Stomach (tissue), 8 donors: ENCODE measurements at regions not wholly inside any gene's neighbourhood (a gene's known extent, or its start where the extent isn't known, plus 50 kb on each side); places are given as distances from the start of the nearest gene placed in this dataset.

Experiments used
- DNase-seq, 2 donors: peaks; one replicate each; pipeline versions ENCODE4 v3.0.0 to v3.0.0-alpha.2; 2013 to 2019
- H3K27ac ChIP-seq, 5 donors: fragments of 200-600 bp in 4 of 5; sonication (generic) in 4 of 5; one replicate each; pipeline ENCODE4 v1.5.1; 2013 to 2019; ENCODE audit warnings: mild to moderate bottlenecking in 1 of 5, moderate library complexity in 1 of 5
- H3K27me3 ChIP-seq, 3 donors: fragments of 200-600 bp; sonication (generic); one replicate each; pipeline ENCODE4 v1.5.1; 2017 to 2019; ENCODE audit warnings: mixed run types in 1 of 3
- H3K36me3 ChIP-seq, 4 donors: fragments of 200-600 bp; sonication (generic); 1 replicate in 3 of 4; 2 replicates in 1 of 4; pipeline ENCODE4 v1.5.1; 2016 to 2019
- H3K4me1 ChIP-seq, 4 donors: fragments of 200-600 bp; sonication (generic); one replicate each; pipeline ENCODE4 v1.5.1; 2016 to 2019
- H3K4me3 ChIP-seq, 4 donors: fragments of 200-600 bp; sonication (generic) in 3 of 4; one replicate each; pipeline ENCODE4 v1.5.1; 2016 to 2019; ENCODE audit warnings: mild to moderate bottlenecking in 1 of 4
- H3K9me3 ChIP-seq, 4 donors: fragments of 200-600 bp; sonication (generic); one replicate each; pipeline ENCODE4 v1.5.1; 2016 to 2019
- EP300 ChIP-seq: sonication (generic); formaldehyde crosslinking; IDR thresholded peaks from one replicate; pipeline ENCODE4 v1.6.1; 2017; ENCODE audit warnings: antibody characterized with exemption
- POLR2A ChIP-seq, 4 donors: fragments of 450-650 bp; IDR thresholded peaks; one replicate each; pipeline ENCODE4 v1.6.1; 2016; ENCODE audit warnings: antibody characterized with exemption in 4 of 4, control low read depth in 2 of 4, mild to moderate bottlenecking in 1 of 4, moderate library complexity in 1 of 4
- POLR2AphosphoS5 ChIP-seq, 3 donors: sonication (generic); formaldehyde crosslinking; IDR thresholded peaks; one replicate each; pipeline ENCODE4 v1.6.1; 2016; ENCODE audit warnings: antibody characterized with exemption in 3 of 3
- WGBS, 5 donors: extraction: QIAGEN DNeasy Blood & Tissue Kit in 3 of 5; methylation state at CpG; one replicate each; pipeline versions ENCODE4 v1.1.5 to v1.1.7; 2013 to 2018; 5-methylcytosine and 5-hydroxymethylcytosine counted together
- intact Hi-C: fragments of 100-400 bp; cut with DNase I; formaldehyde crosslinking; loops from one replicate; pipeline ENCODE4 v1.15.1; 2023; ENCODE audit warnings: low total_unique reads
- TF ChIP-seq, protein P1 (sequence below), 7 experiments: fragments of 450-650 bp in 4 of 7; fragments of 200-600 bp in 3 of 7; sonication (generic) in 3 of 7; IDR thresholded peaks; one replicate each; pipeline ENCODE4 v1.5.1; 2016 to 2019; ENCODE audit warnings: antibody characterized with exemption in 7 of 7, control low read depth in 2 of 7, mild to moderate bottlenecking in 1 of 7
- donor health status: healthy with polysubstance abuse.
- donor health status: Bipolar disorder and iron deficiency.
- donor health status: healthy.

DNA sequence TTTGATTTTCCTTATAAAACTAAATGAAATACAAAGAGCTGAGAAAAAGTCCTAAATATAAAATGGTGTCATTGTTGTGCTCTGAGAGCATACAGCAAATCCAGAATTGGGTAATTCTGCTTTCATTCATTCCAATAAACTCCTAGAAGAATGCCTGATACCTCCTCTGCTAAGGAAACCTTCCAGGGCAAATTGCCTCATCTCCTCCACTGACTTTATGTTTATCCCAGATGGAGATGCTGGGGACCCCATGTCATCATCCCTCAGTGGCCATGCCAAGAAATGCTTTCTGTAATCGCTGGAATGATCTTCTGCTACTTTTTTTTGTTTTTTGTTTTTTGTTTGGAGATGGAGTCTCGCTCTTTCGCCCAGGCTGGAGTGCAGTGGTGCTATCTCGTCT is 119.3 kb upstream of the PRKCQ start:
- intact Hi-C loops: no loop called here

GRCh38 chr10:6695519-6695918 is 115.4 kb upstream of the PRKCQ start:
- no peaks in the 10 kb centered on the region for H3K4me1 ChIP-seq
- H3K27me3 ChIP-seq: no peaks in the 10 kb centered on the region
- H3K4me3 ChIP-seq: no peak overlapping the region
- DNase-seq: no peak
- TF ChIP-seq, protein P1, sequence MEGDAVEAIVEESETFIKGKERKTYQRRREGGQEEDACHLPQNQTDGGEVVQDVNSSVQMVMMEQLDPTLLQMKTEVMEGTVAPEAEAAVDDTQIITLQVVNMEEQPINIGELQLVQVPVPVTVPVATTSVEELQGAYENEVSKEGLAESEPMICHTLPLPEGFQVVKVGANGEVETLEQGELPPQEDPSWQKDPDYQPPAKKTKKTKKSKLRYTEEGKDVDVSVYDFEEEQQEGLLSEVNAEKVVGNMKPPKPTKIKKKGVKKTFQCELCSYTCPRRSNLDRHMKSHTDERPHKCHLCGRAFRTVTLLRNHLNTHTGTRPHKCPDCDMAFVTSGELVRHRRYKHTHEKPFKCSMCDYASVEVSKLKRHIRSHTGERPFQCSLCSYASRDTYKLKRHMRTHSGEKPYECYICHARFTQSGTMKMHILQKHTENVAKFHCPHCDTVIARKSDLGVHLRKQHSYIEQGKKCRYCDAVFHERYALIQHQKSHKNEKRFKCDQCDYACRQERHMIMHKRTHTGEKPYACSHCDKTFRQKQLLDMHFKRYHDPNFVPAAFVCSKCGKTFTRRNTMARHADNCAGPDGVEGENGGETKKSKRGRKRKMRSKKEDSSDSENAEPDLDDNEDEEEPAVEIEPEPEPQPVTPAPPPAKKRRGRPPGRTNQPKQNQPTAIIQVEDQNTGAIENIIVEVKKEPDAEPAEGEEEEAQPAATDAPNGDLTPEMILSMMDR (IDR thresholded peaks at IDR 0.05): no peak
- no peak for TF ChIP-seq POLR2A (IDR thresholded peaks at IDR 0.05)
- TF ChIP-seq EP300: no peak
- no peak for TF ChIP-seq POLR2AphosphoS5 (IDR thresholded peaks at IDR 0.05)
- no peak overlapping the region for H3K27ac ChIP-seq
- WGBS, 5 donors: 32 to 44% (median 35%) methylated on average over 1 of the region's 1 CpG
- H3K9me3 ChIP-seq: no peaks in the 10 kb centered on the region
- no peaks in the 10 kb centered on the region for H3K36me3 ChIP-seq
- intact Hi-C loops: no loop called here

More for the DNA sequence above, 119.3 kb upstream of the PRKCQ start:
- Histone ChIP-seq H3K4me1 (no peaks in the 10 kb centered on the region), H3K36me3 (no peaks in the 10 kb centered on the region), H3K9me3 (no peaks in the 10 kb centered on the region), H3K27ac (no peak overlapping the region), H3K27me3 (peaks cover 0 to 8% (median 0%) of the 10 kb centered on the region in 3 donors), H3K4me3 (no peak overlapping the region)
- TF ChIP-seq EP300 (no peak), POLR2A (IDR thresholded peaks at IDR 0.05) (no peak), POLR2AphosphoS5 (IDR thresholded peaks at IDR 0.05) (no peak)
- TF ChIP-seq, protein P1 (IDR thresholded peaks at IDR 0.05): no peak
- 72 to 85% (median 80%) methylated on average over 4 of the region's 4 CpGs for WGBS, 5 donors
- no peak for DNase-seq

DNA sequence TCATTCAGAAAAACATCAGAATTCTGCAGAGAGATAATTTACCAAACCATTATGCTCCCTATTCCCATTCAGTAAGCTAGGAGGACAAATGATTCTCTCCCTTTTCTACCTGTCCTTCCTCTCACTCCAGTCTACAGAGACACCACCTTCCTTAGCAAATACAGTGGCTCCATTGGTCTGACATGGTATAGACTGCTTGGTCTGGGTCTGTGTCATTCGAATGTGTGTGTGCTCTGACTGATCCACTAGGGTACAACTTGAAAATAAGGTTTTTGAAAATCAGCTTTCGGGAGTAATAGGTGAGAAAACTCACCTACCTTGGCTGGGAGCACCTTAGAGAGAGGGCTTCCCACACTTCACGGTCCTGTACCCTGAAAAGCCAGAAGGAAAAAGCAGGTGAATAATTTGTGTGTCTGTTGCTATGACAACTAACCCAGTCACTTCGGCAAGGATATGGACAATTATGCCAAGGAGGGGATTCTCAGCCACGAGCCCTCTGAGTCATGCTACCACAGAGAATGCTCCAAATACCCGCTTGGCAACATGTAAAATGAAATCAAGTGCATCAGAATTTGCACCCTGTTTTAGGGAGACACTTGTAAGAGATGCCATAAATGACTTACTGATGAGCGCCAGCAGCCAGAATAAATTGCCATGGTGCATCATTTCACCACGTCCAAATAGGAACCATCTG is 114.5 kb upstream of the PRKCQ start:
- WGBS, 5 donors: 71 to 85% (median 81%) methylated on average over 8 of the region's 8 CpGs
- Histone ChIP-seq H3K4me3 (no peak overlapping the region), H3K9me3 (no peaks in the 10 kb centered on the region), H3K36me3 (no peaks in the 10 kb centered on the region), H3K4me1 (no peaks in the 10 kb centered on the region), H3K27me3 (no peaks in the 10 kb centered on the region), H3K27ac (no peak overlapping the region)
- TF ChIP-seq, protein P1 (IDR thresholded peaks at IDR 0.05): no peak
- TF ChIP-seq POLR2A (IDR thresholded peaks at IDR 0.05) (no peak), POLR2AphosphoS5 (IDR thresholded peaks at IDR 0.05) (no peak), EP300 (no peak)
- intact Hi-C loops: no loop called here
- no peak for DNase-seq

GRCh38 chr10:6692856-6693255 is 112.8 kb upstream of the PRKCQ start:
- DNase-seq: no peak
- Histone ChIP-seq H3K9me3 (no peaks in the 10 kb centered on the region), H3K36me3 (no peaks in the 10 kb centered on the region), H3K4me1 (no peaks in the 10 kb centered on the region), H3K4me3 (no peak overlapping the region), H3K27me3 (no peaks in the 10 kb centered on the region), H3K27ac (no peak overlapping the region)
- intact Hi-C loops: no loop called here
- TF ChIP-seq POLR2A (IDR thresholded peaks at IDR 0.05): no peak
- no peak for TF ChIP-seq EP300
- TF ChIP-seq, protein P1 (IDR thresholded peaks at IDR 0.05): no peak
- no peak for TF ChIP-seq POLR2AphosphoS5 (IDR thresholded peaks at IDR 0.05)
- 77 to 97% (median 82%) methylated on average over 7 of the region's 7 CpGs for WGBS, 5 donors
